Thyroid gland (tissue), 4 donors: ENCODE measurements at regions not wholly inside any gene's neighbourhood (a gene's known extent, or its start where the extent isn't known, plus 50 kb on each side); places are given as distances from the start of the nearest gene placed in this dataset.

ENCODE experiments used
- DNase-seq, 2 donors: peaks; one replicate each; pipeline ENCODE4 v3.0.0-alpha.2; 2019
- H3K27ac ChIP-seq, 3 donors: fragments of 200-600 bp; sonication (generic); 1 replicate in 2 of 3; 2 replicates in 1 of 3; pipeline ENCODE4 v1.5.1; 2016 to 2019; ENCODE audit warnings: mild to moderate bottlenecking in 1 of 3, moderate library complexity in 1 of 3
- H3K27me3 ChIP-seq: fragments of 200-600 bp; sonication (generic); one replicate; pipeline ENCODE4 v1.5.1; 2019
- H3K36me3 ChIP-seq, 2 donors: fragments of 200-600 bp; sonication (generic); one replicate each; pipeline ENCODE4 v1.5.1; 2016 to 2019
- H3K4me1 ChIP-seq, 2 donors: fragments of 200-600 bp; sonication (generic); one replicate each; pipeline ENCODE4 v1.5.1; 2017 to 2019
- H3K4me3 ChIP-seq, 3 donors: fragments of 200-600 bp; sonication (generic); replicated peaks in 1 of 3; 1 replicate in 2 of 3; 2 replicates in 1 of 3; pipeline ENCODE4 v1.5.1; 2016; ENCODE audit warnings: mild to moderate bottlenecking in 1 of 3
- H3K9me3 ChIP-seq: fragments of 200-600 bp; sonication (generic); one replicate; pipeline ENCODE4 v1.5.1; 2017
- POLR2A ChIP-seq, 2 donors: fragments of 450-650 bp; IDR thresholded peaks; one replicate each; pipeline ENCODE4 v1.6.1; 2017; ENCODE audit warnings: antibody characterized with exemption in 2 of 2, mild to moderate bottlenecking in 2 of 2, moderate library complexity in 1 of 2
- WGBS, 2 donors: methylation state at CpG; one replicate each; pipeline ENCODE4 v1.1.5; 2017; 5-methylcytosine and 5-hydroxymethylcytosine counted together
- intact Hi-C: fragments of 100-400 bp; cut with DNase I; formaldehyde crosslinking; loops from one replicate; pipeline ENCODE4 v1.15.1; 2023
- TF ChIP-seq, protein P1 (sequence below), 6 experiments: fragments of 200-600 bp in 3 of 6; fragments of 450-650 bp in 3 of 6; sonication (generic) in 3 of 6; IDR thresholded peaks; one replicate each; pipeline ENCODE4 v1.5.1; 2016 to 2019; ENCODE audit warnings: antibody characterized with exemption in 6 of 6, mild to moderate bottlenecking in 2 of 6, inconsistent platforms in 1 of 6, moderate library complexity in 1 of 6

DNA sequence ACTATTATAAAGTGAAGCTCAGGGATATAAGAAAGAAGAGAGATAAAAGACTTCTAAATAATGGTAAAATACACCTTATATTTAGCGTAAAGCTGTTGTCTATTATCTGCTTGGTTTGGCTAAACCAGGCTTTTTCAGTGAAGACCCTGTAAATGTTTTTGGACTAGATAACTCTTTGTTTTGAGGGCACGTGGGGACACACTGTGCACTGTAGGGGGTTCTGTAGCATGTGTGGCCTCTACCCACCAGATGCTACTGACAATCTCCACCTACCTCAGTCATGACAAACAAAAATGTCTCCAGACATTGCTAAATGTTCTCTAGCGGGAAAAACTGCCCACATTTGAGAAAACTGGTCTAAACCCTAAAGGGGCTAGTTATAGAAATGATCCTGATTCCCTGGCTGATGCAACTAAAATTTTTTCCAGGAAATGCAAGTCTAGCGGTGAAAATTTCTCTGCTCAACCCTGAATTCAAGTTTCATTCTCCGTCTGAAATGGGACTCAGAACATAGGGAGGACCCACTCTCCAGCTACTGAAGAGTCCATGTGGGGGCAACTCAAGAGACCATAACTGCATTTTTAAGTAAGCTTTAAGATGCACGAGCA is 355.2 kb upstream of the RASGEF1B start:
- Histone ChIP-seq H3K4me1 (no peaks in the 10 kb centered on the region), H3K27me3 (no peaks in the 10 kb centered on the region), H3K27ac (no peak overlapping the region), H3K36me3 (no peaks in the 10 kb centered on the region), H3K9me3 (no peaks in the 10 kb centered on the region), H3K4me3 (no peak overlapping the region)
- TF ChIP-seq POLR2A (IDR thresholded peaks at IDR 0.05): no peak
- TF ChIP-seq, protein P1, sequence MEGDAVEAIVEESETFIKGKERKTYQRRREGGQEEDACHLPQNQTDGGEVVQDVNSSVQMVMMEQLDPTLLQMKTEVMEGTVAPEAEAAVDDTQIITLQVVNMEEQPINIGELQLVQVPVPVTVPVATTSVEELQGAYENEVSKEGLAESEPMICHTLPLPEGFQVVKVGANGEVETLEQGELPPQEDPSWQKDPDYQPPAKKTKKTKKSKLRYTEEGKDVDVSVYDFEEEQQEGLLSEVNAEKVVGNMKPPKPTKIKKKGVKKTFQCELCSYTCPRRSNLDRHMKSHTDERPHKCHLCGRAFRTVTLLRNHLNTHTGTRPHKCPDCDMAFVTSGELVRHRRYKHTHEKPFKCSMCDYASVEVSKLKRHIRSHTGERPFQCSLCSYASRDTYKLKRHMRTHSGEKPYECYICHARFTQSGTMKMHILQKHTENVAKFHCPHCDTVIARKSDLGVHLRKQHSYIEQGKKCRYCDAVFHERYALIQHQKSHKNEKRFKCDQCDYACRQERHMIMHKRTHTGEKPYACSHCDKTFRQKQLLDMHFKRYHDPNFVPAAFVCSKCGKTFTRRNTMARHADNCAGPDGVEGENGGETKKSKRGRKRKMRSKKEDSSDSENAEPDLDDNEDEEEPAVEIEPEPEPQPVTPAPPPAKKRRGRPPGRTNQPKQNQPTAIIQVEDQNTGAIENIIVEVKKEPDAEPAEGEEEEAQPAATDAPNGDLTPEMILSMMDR (IDR thresholded peaks at IDR 0.05): no peak
- no peak for DNase-seq
- WGBS, 2 donors: 83 to 85% methylated on average over 6 of the region's 6 CpGs
- intact Hi-C loops: no loop called here

DNA sequence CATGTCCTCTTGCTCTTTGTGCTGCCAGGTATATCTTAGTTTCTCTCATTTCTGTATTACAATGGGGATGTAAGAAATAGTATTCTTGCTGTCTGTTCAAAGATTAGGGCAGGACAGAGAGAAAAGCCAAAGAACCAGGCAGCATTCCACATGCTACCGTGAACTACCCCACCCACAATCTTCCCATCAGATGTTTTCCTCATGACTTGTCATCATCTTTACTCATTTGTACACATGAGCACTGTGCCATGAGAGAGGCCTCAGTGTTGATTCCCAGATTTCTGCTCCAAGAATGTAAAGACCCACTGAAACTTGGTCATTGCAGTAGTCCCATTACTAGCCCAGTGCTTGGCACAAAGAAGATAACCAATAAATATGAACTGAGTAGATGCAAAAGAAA is 354.6 kb upstream of the RASGEF1B start:
- H3K27me3 ChIP-seq: no peaks in the 10 kb centered on the region
- no peak overlapping the region for H3K4me3 ChIP-seq
- TF ChIP-seq POLR2A (IDR thresholded peaks at IDR 0.05): no peak
- TF ChIP-seq, protein P1 (IDR thresholded peaks at IDR 0.05): no peak
- no peaks in the 10 kb centered on the region for H3K4me1 ChIP-seq
- 67 to 89% methylated on average over 1 of the region's 1 CpG for WGBS, 2 donors
- no peak overlapping the region for H3K27ac ChIP-seq
- intact Hi-C loops: no loop called here
- no peaks in the 10 kb centered on the region for H3K9me3 ChIP-seq
- H3K36me3 ChIP-seq: no peaks in the 10 kb centered on the region
- DNase-seq: no peak

DNA sequence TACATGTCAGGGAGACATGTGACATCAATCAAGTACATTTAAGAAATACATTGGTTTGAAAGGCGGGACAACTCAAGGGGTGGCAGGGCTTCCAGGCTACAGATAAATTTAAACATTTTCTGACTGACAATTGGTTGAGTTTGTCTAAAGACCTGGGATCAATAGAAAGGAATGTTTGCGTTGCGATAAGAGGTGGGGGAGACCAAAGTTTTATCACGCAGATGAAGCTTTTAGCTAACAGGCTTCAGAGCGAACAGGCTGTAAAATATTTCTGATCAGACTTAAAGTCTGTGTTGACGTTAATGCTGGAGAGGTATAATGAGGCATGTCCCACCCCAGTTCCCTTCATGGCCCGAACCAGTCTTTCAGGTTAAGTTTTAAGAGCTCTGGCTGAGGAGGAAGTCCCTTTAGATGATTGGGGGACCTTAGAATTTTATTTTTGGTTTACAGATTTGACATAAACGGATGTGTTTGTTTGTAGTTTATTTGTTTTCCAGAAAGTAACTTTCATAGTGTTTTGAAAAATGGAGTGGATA is 346.7 kb upstream of the RASGEF1B start:
- intact Hi-C loops: no loop called here
- Histone ChIP-seq H3K36me3 (no peaks in the 10 kb centered on the region), H3K9me3 (no peaks in the 10 kb centered on the region), H3K27ac (no peak overlapping the region), H3K4me1 (peaks cover 0 to 5% of the 10 kb centered on the region in 2 donors), H3K4me3 (no peak overlapping the region), H3K27me3 (no peaks in the 10 kb centered on the region)
- TF ChIP-seq, protein P1 (IDR thresholded peaks at IDR 0.05): no peak
- TF ChIP-seq POLR2A (IDR thresholded peaks at IDR 0.05): no peak
- no peak for DNase-seq
- 73 to 78% methylated on average over 8 of the region's 8 CpGs for WGBS, 2 donors

DNA sequence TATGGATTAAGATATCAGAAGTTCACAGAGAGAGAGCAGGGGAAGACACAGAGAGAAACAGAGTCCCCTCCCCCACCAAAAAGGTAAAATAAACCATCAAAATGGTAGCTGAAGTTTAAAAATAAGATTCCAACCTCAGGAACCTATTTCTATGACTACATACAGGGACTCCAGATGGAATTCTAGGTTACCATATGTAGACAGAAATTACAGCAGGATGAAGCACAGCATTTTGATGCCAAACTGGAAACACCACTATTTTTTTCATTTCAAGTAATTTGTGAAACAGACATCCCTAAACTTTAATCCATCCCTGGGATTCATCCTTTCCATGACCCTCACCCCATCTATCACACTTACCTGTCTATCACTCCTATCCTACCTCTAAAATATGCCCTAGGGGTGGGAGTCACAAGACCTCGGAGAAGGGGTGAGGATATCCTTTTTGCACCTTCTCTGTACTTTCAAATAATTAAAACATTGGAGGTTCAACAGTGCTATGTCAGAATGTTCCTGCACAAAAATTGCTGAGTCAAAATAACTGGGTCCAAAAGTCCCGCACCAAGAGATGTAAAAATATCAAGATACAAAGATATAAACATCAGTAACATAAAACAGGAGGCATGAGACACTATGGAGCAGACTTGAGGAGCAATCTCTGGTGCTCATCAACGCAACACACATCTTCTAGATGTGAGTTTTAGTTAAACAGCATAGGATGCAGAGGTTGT is 344.5 kb upstream of the RASGEF1B start:
- intact Hi-C loops: no loop called here
- 87 to 90% methylated on average over 3 of the region's 3 CpGs for WGBS, 2 donors
- DNase-seq: no peak

More for the DNA sequence above, 344.5 kb upstream of the RASGEF1B start:
- Histone ChIP-seq H3K36me3 (no peaks in the 10 kb centered on the region), H3K27me3 (no peaks in the 10 kb centered on the region), H3K4me1 (peaks cover 0 to 5% of the 10 kb centered on the region in 2 donors), H3K9me3 (no peaks in the 10 kb centered on the region), H3K4me3 (no peak overlapping the region), H3K27ac (no peak overlapping the region)
- TF ChIP-seq, protein P1 (IDR thresholded peaks at IDR 0.05): no peak
- no peak for TF ChIP-seq POLR2A (IDR thresholded peaks at IDR 0.05)
